ENCODE measurements at regions not wholly inside any gene's neighbourhood (a gene's known extent, or its start where the extent isn't known, plus 50 kb on each side); places are given as distances from the start of the nearest gene placed in this dataset.

DNA sequence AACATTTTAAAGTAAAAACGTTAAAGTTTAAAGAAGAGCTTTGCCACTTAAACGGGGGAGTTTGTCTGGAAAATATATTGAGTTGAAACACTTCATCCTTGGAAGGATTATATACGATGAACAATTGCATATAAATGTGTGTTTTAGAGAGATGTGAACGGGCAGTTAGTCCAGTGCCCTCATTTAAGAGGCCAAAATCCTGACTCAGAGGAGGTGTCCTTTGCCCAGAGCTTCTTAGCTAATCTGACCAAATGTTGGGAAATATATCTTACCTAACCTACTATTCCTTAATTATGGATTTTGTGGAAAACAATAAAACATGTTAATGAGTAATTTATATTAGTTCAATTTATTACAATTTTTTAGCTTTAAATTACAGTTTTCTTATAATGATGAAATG, 327.2 kb upstream of the DIPK2B start:
- TF ChIP-seq, protein P1, sequence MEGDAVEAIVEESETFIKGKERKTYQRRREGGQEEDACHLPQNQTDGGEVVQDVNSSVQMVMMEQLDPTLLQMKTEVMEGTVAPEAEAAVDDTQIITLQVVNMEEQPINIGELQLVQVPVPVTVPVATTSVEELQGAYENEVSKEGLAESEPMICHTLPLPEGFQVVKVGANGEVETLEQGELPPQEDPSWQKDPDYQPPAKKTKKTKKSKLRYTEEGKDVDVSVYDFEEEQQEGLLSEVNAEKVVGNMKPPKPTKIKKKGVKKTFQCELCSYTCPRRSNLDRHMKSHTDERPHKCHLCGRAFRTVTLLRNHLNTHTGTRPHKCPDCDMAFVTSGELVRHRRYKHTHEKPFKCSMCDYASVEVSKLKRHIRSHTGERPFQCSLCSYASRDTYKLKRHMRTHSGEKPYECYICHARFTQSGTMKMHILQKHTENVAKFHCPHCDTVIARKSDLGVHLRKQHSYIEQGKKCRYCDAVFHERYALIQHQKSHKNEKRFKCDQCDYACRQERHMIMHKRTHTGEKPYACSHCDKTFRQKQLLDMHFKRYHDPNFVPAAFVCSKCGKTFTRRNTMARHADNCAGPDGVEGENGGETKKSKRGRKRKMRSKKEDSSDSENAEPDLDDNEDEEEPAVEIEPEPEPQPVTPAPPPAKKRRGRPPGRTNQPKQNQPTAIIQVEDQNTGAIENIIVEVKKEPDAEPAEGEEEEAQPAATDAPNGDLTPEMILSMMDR (IDR thresholded peaks at IDR 0.05) = no peak
- TF ChIP-seq EZH2phosphoT487 (IDR thresholded peaks at IDR 0.05) = no peak

Data from neural progenitor cell (in vitro differentiated cells).